HEK293 (cell line): ENCODE measurements at regions not wholly inside any gene's neighbourhood (a gene's known extent, or its start where the extent isn't known, plus 50 kb on each side); places are given as distances from the start of the nearest gene placed in this dataset.
A peak's percentile ranks its signal among the peaks of the same experiment; 100 is the strongest.

ENCODE experiments used
- CTCF ChIA-PET: fragments of 350-600 bp; formaldehyde crosslinking; extraction: SDS; loops from one replicate; lab custom pipeline; 2021; ENCODE audit warnings: antibody characterized with exemption; lab: Yijun Ruan, JAX
- POLR2A ChIA-PET: fragments of 300-600 bp; formaldehyde crosslinking; extraction: SDS; loops from one replicate; lab custom pipeline; 2020; ENCODE audit warnings: antibody characterized with exemption, inconsistent platforms; lab: Yijun Ruan, JAX
- H3K27ac ChIP-seq: fragments of 200-500 bp; sonication (Bioruptor generic); 2 replicates; pipeline ENCODE4 v1.5.1; 2014; ENCODE audit warnings: low read depth, low read length, control low read depth, inconsistent platforms; ENCODE audit errors: extremely low read depth
- H3K36me3 ChIP-seq, 2 experiments: fragments of 200-500 bp in 1 of 2; sonication (Bioruptor generic) in 1 of 2; 1 replicate in 1 of 2; 2 replicates in 1 of 2; pipeline ENCODE4 v1.5.1; 2014 to 2017; ENCODE audit warnings: inconsistent platforms in 2 of 2, low read length in 2 of 2; ENCODE audit not compliant: control insufficient read depth in 2 of 2, insufficient read depth in 1 of 2
- H3K4me1 ChIP-seq: fragments of 200-500 bp; sonication (Bioruptor generic); 2 replicates; pipeline ENCODE4 v1.5.1; 2014; ENCODE audit warnings: mild to moderate bottlenecking, low read length, inconsistent platforms; ENCODE audit not compliant: control insufficient read depth, insufficient read depth
- H3K4me3 ChIP-seq: 2 replicates; pipeline ENCODE4 v1.5.1; 2011; ENCODE audit warnings: low read depth, mild to moderate bottlenecking, control low read depth, low read length, moderate library complexity
- H3K9me3 ChIP-seq: fragments of 200-500 bp; sonication (Bioruptor generic); 2 replicates; pipeline ENCODE4 v1.5.1; 2014; ENCODE audit warnings: low read depth, low read length, inconsistent platforms; ENCODE audit not compliant: control insufficient read depth, insufficient read depth
- AEBP2 ChIP-seq: fragments of 450-650 bp; formaldehyde crosslinking; IDR thresholded peaks from 2 replicates; pipeline ENCODE4 v1.5.1; 2016; ENCODE audit warnings: missing biosample characterization, missing genetic modification characterization, borderline replicate concordance
- IKZF3 ChIP-seq: fragments of 450-650 bp; IDR thresholded peaks from 2 replicates; pipeline ENCODE4 v1.5.0; 2018; ENCODE audit warnings: missing biosample characterization, mild to moderate bottlenecking, missing genetic modification characterization, moderate library complexity
- KLF10 ChIP-seq: fragments of 450-650 bp; IDR thresholded peaks from 2 replicates; pipeline ENCODE4 v1.5.1; 2018; ENCODE audit warnings: missing biosample characterization, mild to moderate bottlenecking, missing genetic modification characterization
- KLF8 ChIP-seq: fragments of 450-650 bp; formaldehyde crosslinking; IDR thresholded peaks from 2 replicates; pipeline ENCODE4 v1.5.1; 2016; ENCODE audit warnings: missing biosample characterization, missing genetic modification characterization
- KLF9 ChIP-seq: fragments of 450-650 bp; formaldehyde crosslinking; IDR thresholded peaks from 2 replicates; pipeline ENCODE4 v1.5.1; 2016; ENCODE audit warnings: missing biosample characterization, missing genetic modification characterization, low read depth
- ZBTB11 ChIP-seq: fragments of 450-650 bp; formaldehyde crosslinking; conservative IDR thresholded peaks from 2 replicates; pipeline ENCODE4 v1.5.1; 2016; ENCODE audit warnings: low read depth, missing biosample characterization, missing genetic modification characterization
- ZBTB17 ChIP-seq: fragments of 450-650 bp; formaldehyde crosslinking; IDR thresholded peaks from 2 replicates; pipeline ENCODE4 v1.5.1; 2016; ENCODE audit warnings: missing biosample characterization, missing genetic modification characterization
- ZFP3 ChIP-seq: fragments of 450-650 bp; formaldehyde crosslinking; IDR thresholded peaks from 2 replicates; pipeline ENCODE4 v1.5.1; 2016; ENCODE audit warnings: low read depth, missing biosample characterization, missing genetic modification characterization
- ZNF133 ChIP-seq: fragments of 450-650 bp; formaldehyde crosslinking; IDR thresholded peaks from 2 replicates; pipeline ENCODE4 v1.5.1; 2016; ENCODE audit warnings: missing biosample characterization, missing genetic modification characterization
- ZNF140 ChIP-seq: fragments of 450-650 bp; formaldehyde crosslinking; IDR thresholded peaks from 2 replicates; pipeline ENCODE4 v1.5.1; 2016; ENCODE audit warnings: missing biosample characterization, missing genetic modification characterization
- ZNF148 ChIP-seq: fragments of 450-650 bp; formaldehyde crosslinking; IDR thresholded peaks from 2 replicates; pipeline ENCODE4 v1.5.0; 2017; ENCODE audit warnings: missing biosample characterization, missing genetic modification characterization, borderline replicate concordance
- ZNF211 ChIP-seq: fragments of 450-650 bp; formaldehyde crosslinking; IDR thresholded peaks from 2 replicates; pipeline ENCODE4 v1.5.1; 2016; ENCODE audit warnings: low read depth, missing biosample characterization, missing genetic modification characterization
- ZNF311 ChIP-seq: fragments of 450-650 bp; formaldehyde crosslinking; IDR thresholded peaks from 2 replicates; pipeline ENCODE4 v1.5.1; 2017; ENCODE audit warnings: missing biosample characterization, missing genetic modification characterization, borderline replicate concordance
- ZNF362 ChIP-seq: fragments of 450-650 bp; formaldehyde crosslinking; IDR thresholded peaks from 2 replicates; pipeline ENCODE4 v1.5.1; 2016; ENCODE audit warnings: missing biosample characterization, missing genetic modification characterization
- ZNF394 ChIP-seq: fragments of 450-650 bp; formaldehyde crosslinking; IDR thresholded peaks from 2 replicates; pipeline ENCODE4 v1.5.1; 2016; ENCODE audit warnings: missing biosample characterization, missing genetic modification characterization, mild to moderate bottlenecking, moderate library complexity, borderline replicate concordance
- ZNF560 ChIP-seq: fragments of 450-650 bp; formaldehyde crosslinking; IDR thresholded peaks from 2 replicates; pipeline ENCODE4 v1.5.1; 2017; ENCODE audit warnings: missing biosample characterization, missing genetic modification characterization, borderline replicate concordance
- ZNF580 ChIP-seq: fragments of 450-650 bp; formaldehyde crosslinking; IDR thresholded peaks from 2 replicates; pipeline ENCODE4 v1.5.1; 2016; ENCODE audit warnings: missing biosample characterization, missing genetic modification characterization
- ZNF623 ChIP-seq: fragments of 450-650 bp; formaldehyde crosslinking; IDR thresholded peaks from 2 replicates; pipeline ENCODE4 v1.5.1; 2016; ENCODE audit warnings: missing biosample characterization, missing genetic modification characterization
- ZNF664 ChIP-seq: fragments of 450-650 bp; formaldehyde crosslinking; IDR thresholded peaks from 2 replicates; pipeline ENCODE4 v1.5.1; 2016; ENCODE audit warnings: missing biosample characterization, missing genetic modification characterization
- ZNF707 ChIP-seq: fragments of 450-650 bp; formaldehyde crosslinking; IDR thresholded peaks from 2 replicates; pipeline ENCODE4 v1.5.1; 2016; ENCODE audit warnings: missing biosample characterization, missing genetic modification characterization
- ZNF777 ChIP-seq: fragments of 450-650 bp; formaldehyde crosslinking; IDR thresholded peaks from 2 replicates; pipeline ENCODE4 v1.5.1; 2017; ENCODE audit warnings: missing biosample characterization, missing genetic modification characterization, borderline replicate concordance
- ZSCAN18 ChIP-seq: fragments of 450-650 bp; formaldehyde crosslinking; IDR thresholded peaks from 2 replicates; pipeline ENCODE4 v1.5.1; 2016; ENCODE audit warnings: missing biosample characterization, missing genetic modification characterization

GRCh38 chr6:140433072-140433471 is 1058.6 kb upstream of the CITED2 start:
- Histone ChIP-seq H3K4me3 (no peak overlapping the region), H3K9me3 (no peaks in the 10 kb centered on the region), H3K27ac (no peak overlapping the region), H3K36me3 (no peaks in the 10 kb centered on the region), H3K4me1 (no peaks in the 10 kb centered on the region)
- ChIA-PET CTCF (interaction anchor here (0.7 kb wide), 1 partner anchor 99 kb away, joined by 3 read pairs; no protein-coding TSS in a partner anchor), POLR2A (no interaction called here)
- TF ChIP-seq ZNF707 (peak; percentile 50; the same call in 1 of the 2 replicates), IKZF3 (tag by site-specific recombination) (no peak)

- CTCF ChIA-PET = no interaction called here
- no peak overlapping the region for H3K4me3 ChIP-seq
- TF ChIP-seq KLF9 (tag by site-specific recombination) = no peak
- no peak for TF ChIP-seq ZNF211 (tag by site-specific recombination)
- no peak for TF ChIP-seq ZNF623 (tag by site-specific recombination)
- TF ChIP-seq ZNF140 (tag by site-specific recombination) = no peak
- no peak for TF ChIP-seq ZNF580 (tag by site-specific recombination)
- no peak for TF ChIP-seq ZNF362
- no peak for TF ChIP-seq ZNF133 (tag by site-specific recombination)
- TF ChIP-seq KLF10 = no peak
- no peak for TF ChIP-seq ZBTB11 (tag by site-specific recombination)
- no peak for TF ChIP-seq ZNF560 (tag by site-specific recombination)
- no peak for TF ChIP-seq ZFP3 (tag by site-specific recombination)
- TF ChIP-seq ZBTB17 (tag by site-specific recombination) = no peak
- no peak for TF ChIP-seq ZNF777 (tag by site-specific recombination)
- TF ChIP-seq AEBP2 (tag by site-specific recombination) = no peak
- TF ChIP-seq KLF8 (tag by site-specific recombination) = no peak
- no peak for TF ChIP-seq ZSCAN18 (tag by site-specific recombination)
- no peak for TF ChIP-seq ZNF664 (tag by site-specific recombination)
- TF ChIP-seq ZNF148 (tag by site-specific recombination) = no peak
- TF ChIP-seq ZNF311 (tag by site-specific recombination) = no peak
- no peak for TF ChIP-seq ZNF394 (tag by site-specific recombination)
Observed at GRCh38 chr6:140427842-140428241, 1053.4 kb upstream of the CITED2 start.

More at GRCh38 chr6:140427842-140428241, 1053.4 kb upstream of the CITED2 start:
- Histone ChIP-seq H3K9me3 (no peaks in the 10 kb centered on the region), H3K36me3 (no peaks in the 10 kb centered on the region), H3K4me1 (no peaks in the 10 kb centered on the region), H3K27ac (no peak overlapping the region)
- POLR2A ChIA-PET = no interaction called here
